Trophoblast cell (in vitro differentiated cells and primary cell): ENCODE measurements at regions not wholly inside any gene's neighbourhood (a gene's known extent, or its start where the extent isn't known, plus 50 kb on each side); places are given as distances from the start of the nearest gene placed in this dataset.

Experiments used
- DNase-seq, 2 donors: peaks; one replicate each; pipeline ENCODE4 v3.0.0-alpha.2; 2016
- H2AFZ ChIP-seq: 2 replicates; pipeline ENCODE4 v1.6.1; 2013; ENCODE audit warnings: low read length, moderate library complexity, mild to moderate bottlenecking; ENCODE audit not compliant: insufficient read depth, poor library complexity
- H2AK5ac ChIP-seq: 2 replicates; pipeline ENCODE4 v1.6.1; 2013; ENCODE audit warnings: mild to moderate bottlenecking, low read length
- H2BK120ac ChIP-seq: 2 replicates; pipeline ENCODE4 v1.6.1; 2013; ENCODE audit warnings: low read length, mild to moderate bottlenecking, moderate library complexity; ENCODE audit not compliant: insufficient read depth, poor library complexity
- H2BK12ac ChIP-seq: 2 replicates; pipeline ENCODE4 v1.6.1; 2013; ENCODE audit warnings: mild to moderate bottlenecking, low read length, moderate library complexity
- H2BK5ac ChIP-seq: 2 replicates; pipeline ENCODE4 v1.6.1; 2013; ENCODE audit warnings: low read length, low read depth, moderate library complexity, mild to moderate bottlenecking; ENCODE audit not compliant: poor library complexity
- H3K14ac ChIP-seq: 2 replicates; pipeline ENCODE4 v1.6.1; 2013; ENCODE audit warnings: mild to moderate bottlenecking, low read length
- H3K18ac ChIP-seq: 2 replicates; pipeline ENCODE4 v1.6.1; 2013; ENCODE audit warnings: mild to moderate bottlenecking, low read length
- H3K23ac ChIP-seq: 2 replicates; pipeline ENCODE4 v1.6.1; 2013; ENCODE audit warnings: low read length
- H3K27ac ChIP-seq: 2 replicates; pipeline ENCODE4 v1.5.1; 2013; ENCODE audit warnings: low read depth, mild to moderate bottlenecking, inconsistent platforms, low read length, moderate library complexity
- H3K27me3 ChIP-seq: 2 replicates; pipeline ENCODE4 v1.6.1; 2013; ENCODE audit warnings: inconsistent platforms, mild to moderate bottlenecking, low read length, moderate library complexity; ENCODE audit not compliant: insufficient read depth
- H3K36me3 ChIP-seq, 2 experiments: 1 replicate in 1 of 2; 2 replicates in 1 of 2; pipeline ENCODE4 v1.6.1; 2013; ENCODE audit warnings: low read length in 2 of 2, mild to moderate bottlenecking in 2 of 2, moderate library complexity in 1 of 2; ENCODE audit not compliant: insufficient read depth in 2 of 2, control insufficient read depth in 1 of 2
- H3K4ac ChIP-seq: 2 replicates; pipeline ENCODE4 v1.6.1; 2013; ENCODE audit warnings: low read depth, mild to moderate bottlenecking, low read length, moderate library complexity
- H3K4me1 ChIP-seq, 2 experiments: 1 replicate in 1 of 2; 2 replicates in 1 of 2; pipeline ENCODE4 v1.6.1; 2013; ENCODE audit warnings: low read length in 2 of 2, mild to moderate bottlenecking in 2 of 2, moderate library complexity in 1 of 2; ENCODE audit not compliant: insufficient read depth in 2 of 2, control insufficient read depth in 1 of 2
- H3K4me2 ChIP-seq: 2 replicates; pipeline ENCODE4 v1.6.1; 2013; ENCODE audit warnings: inconsistent platforms, mild to moderate bottlenecking, low read length, moderate library complexity
- H3K4me3 ChIP-seq: 2 replicates; pipeline ENCODE4 v1.5.1; 2013; ENCODE audit warnings: mild to moderate bottlenecking, low read depth, low read length, inconsistent platforms
- H3K79me1 ChIP-seq: one replicate; pipeline ENCODE4 v1.6.1; 2013; ENCODE audit warnings: low read length
- H3K79me2 ChIP-seq: 2 replicates; pipeline ENCODE4 v1.6.1; 2013; ENCODE audit warnings: low read length, mild to moderate bottlenecking; ENCODE audit not compliant: control insufficient read depth, insufficient read depth, poor library complexity
- H3K9ac ChIP-seq: 2 replicates; pipeline ENCODE4 v1.6.1; 2013; ENCODE audit warnings: mild to moderate bottlenecking, low read length
- H3K9me3 ChIP-seq: 2 replicates; pipeline ENCODE4 v1.6.1; 2013; ENCODE audit warnings: low read depth, mild to moderate bottlenecking, control low read depth, inconsistent platforms, low read length; ENCODE audit not compliant: insufficient read depth
- H4K12ac ChIP-seq: 2 replicates; pipeline ENCODE4 v1.6.1; 2013; ENCODE audit warnings: low read depth, mild to moderate bottlenecking, low read length, moderate library complexity
- H4K8ac ChIP-seq: 2 replicates; pipeline ENCODE4 v1.6.1; 2013; ENCODE audit warnings: low read depth, mild to moderate bottlenecking, low read length, moderate library complexity
- H4K91ac ChIP-seq: one replicate; pipeline ENCODE4 v1.6.1; 2013; ENCODE audit warnings: low read depth, mild to moderate bottlenecking, low read length, moderate library complexity
- WGBS: extraction: QIAGEN DNeasy Blood & Tissue Kit; methylation state at CpG from one replicate; pipeline ENCODE4 v1.1.7; 2013; ENCODE audit warnings: missing lambda C conversion rate; ENCODE audit not compliant: insufficient read length, insufficient coverage; ENCODE audit errors: extremely low coverage; 5-methylcytosine and 5-hydroxymethylcytosine counted together

- H2BK5ac ChIP-seq = no peak overlapping the region
- H3K4ac ChIP-seq = no peak overlapping the region
- H3K79me1 ChIP-seq = no peaks in the 10 kb centered on the region
- H3K23ac ChIP-seq = no peak overlapping the region
- H2AFZ ChIP-seq = no peak overlapping the region
- no peak overlapping the region for H3K14ac ChIP-seq
- H2BK12ac ChIP-seq = no peak overlapping the region
- H4K8ac ChIP-seq = no peak overlapping the region
- H4K91ac ChIP-seq = no peak overlapping the region
- no peak overlapping the region for H3K18ac ChIP-seq
- DNase-seq = no peak
- H3K9me3 ChIP-seq = no peaks in the 10 kb centered on the region
- no CpG with 5 or more reads among the region's 8 CpGs for WGBS
- no peaks in the 10 kb centered on the region for H3K27me3 ChIP-seq
- no peak overlapping the region for H3K4me3 ChIP-seq
- H3K4me1 ChIP-seq = no peaks in the 10 kb centered on the region
- no peak overlapping the region for H3K9ac ChIP-seq
- no peak overlapping the region for H2AK5ac ChIP-seq
- H2BK120ac ChIP-seq = no peak overlapping the region
- no peak overlapping the region for H3K27ac ChIP-seq
- H3K79me2 ChIP-seq = no peaks in the 10 kb centered on the region
- no peak overlapping the region for H3K4me2 ChIP-seq
- no peak overlapping the region for H4K12ac ChIP-seq
- H3K36me3 ChIP-seq = no peaks in the 10 kb centered on the region
Measured at GRCh38 chr11:21976210-21976609, 216.7 kb upstream of the ANO5 start.

GRCh38 chr11:21983431-21983830 is 209.5 kb upstream of the ANO5 start:
- no peak overlapping the region for H2BK12ac ChIP-seq
- no peak overlapping the region for H2BK5ac ChIP-seq
- no peaks in the 10 kb centered on the region for H3K79me2 ChIP-seq
- no peak overlapping the region for H2BK120ac ChIP-seq
- no peak overlapping the region for H3K4ac ChIP-seq
- DNase-seq = no peak
- no peak overlapping the region for H3K14ac ChIP-seq
- no peak overlapping the region for H3K18ac ChIP-seq
- no peaks in the 10 kb centered on the region for H3K4me1 ChIP-seq
- H2AK5ac ChIP-seq = no peak overlapping the region
- H3K27me3 ChIP-seq = no peaks in the 10 kb centered on the region
- H3K23ac ChIP-seq = no peak overlapping the region
- H4K91ac ChIP-seq = no peak overlapping the region
- H2AFZ ChIP-seq = no peak overlapping the region
- no peak overlapping the region for H3K4me2 ChIP-seq
- H3K9me3 ChIP-seq = no peaks in the 10 kb centered on the region
- no peak overlapping the region for H4K8ac ChIP-seq
- H3K79me1 ChIP-seq = no peaks in the 10 kb centered on the region
- H4K12ac ChIP-seq = no peak overlapping the region
- no peaks in the 10 kb centered on the region for H3K36me3 ChIP-seq
- no peak overlapping the region for H3K9ac ChIP-seq
- WGBS = no CpG with 5 or more reads among the region's 2 CpGs
- no peak overlapping the region for H3K27ac ChIP-seq
- H3K4me3 ChIP-seq = no peak overlapping the region

- no peak overlapping the region for H3K4me2 ChIP-seq
- no peaks in the 10 kb centered on the region for H3K4me1 ChIP-seq
- no peak overlapping the region for H3K23ac ChIP-seq
- H3K9ac ChIP-seq = no peak overlapping the region
- no peak overlapping the region for H4K91ac ChIP-seq
- no peak overlapping the region for H3K14ac ChIP-seq
- no peak overlapping the region for H2AK5ac ChIP-seq
- no peak overlapping the region for H2BK5ac ChIP-seq
- no peak overlapping the region for H3K27ac ChIP-seq
- no peak overlapping the region for H2AFZ ChIP-seq
- WGBS = no CpG with 5 or more reads among the region's 2 CpGs
- H3K36me3 ChIP-seq = no peaks in the 10 kb centered on the region
- no peak overlapping the region for H2BK120ac ChIP-seq
- H4K8ac ChIP-seq = no peak overlapping the region
- H3K18ac ChIP-seq = no peak overlapping the region
- DNase-seq = peak; percentile 46 to 91
- no peak overlapping the region for H4K12ac ChIP-seq
- H3K4ac ChIP-seq = no peak overlapping the region
- H3K4me3 ChIP-seq = no peak overlapping the region
- H3K79me2 ChIP-seq = no peaks in the 10 kb centered on the region
- H2BK12ac ChIP-seq = no peak overlapping the region
- H3K27me3 ChIP-seq = no peaks in the 10 kb centered on the region
- no peaks in the 10 kb centered on the region for H3K9me3 ChIP-seq
- no peaks in the 10 kb centered on the region for H3K79me1 ChIP-seq
Measured at GRCh38 chr11:21986361-21986760, 206.5 kb upstream of the ANO5 start.

- no peak overlapping the region for H3K23ac ChIP-seq
Measured at GRCh38 chr11:21987261-21987660, 205.6 kb upstream of the ANO5 start.

More at GRCh38 chr11:21987261-21987660, 205.6 kb upstream of the ANO5 start:
- Histone ChIP-seq H2BK120ac (no peak overlapping the region), H3K9me3 (no peaks in the 10 kb centered on the region), H3K4ac (no peak overlapping the region), H3K27ac (no peak overlapping the region), H3K36me3 (no peaks in the 10 kb centered on the region), H3K79me2 (no peaks in the 10 kb centered on the region), H2AFZ (no peak overlapping the region), H2BK12ac (no peak overlapping the region), H3K4me3 (no peak overlapping the region), H3K4me1 (no peaks in the 10 kb centered on the region), H2AK5ac (no peak overlapping the region), H3K14ac (no peak overlapping the region), H3K9ac (no peak overlapping the region), H4K91ac (no peak overlapping the region), H3K27me3 (no peaks in the 10 kb centered on the region), H2BK5ac (no peak overlapping the region), H3K4me2 (no peak overlapping the region), H4K8ac (no peak overlapping the region), H3K79me1 (no peaks in the 10 kb centered on the region), H3K18ac (no peak overlapping the region), H4K12ac (no peak overlapping the region)
- no CpG with 5 or more reads among the region's 1 CpG for WGBS
- DNase-seq = no peak
